PC-9 (cell line): ENCODE measurements at regions not wholly inside any gene's neighbourhood (a gene's known extent, or its start where the extent isn't known, plus 50 kb on each side); places are given as distances from the start of the nearest gene placed in this dataset.

ENCODE experiments used
- BruUV-seq: library from RNA; stranded (reverse); fragments of 400-500 nt; replicated peaks from 2 replicates; lab custom pipeline; 2021; lab: Mats Ljungman, UMichigan
- CTCF ChIA-PET: fragments of 300-600 bp; sonication (Branson Sonifier 250); formaldehyde crosslinking; loops from one replicate; lab custom pipeline; 2022; ENCODE audit warnings: antibody characterized with exemption; lab: Charles Lee
- POLR2A ChIA-PET: fragments of 300-600 bp; sonication (Branson Sonifier 250); formaldehyde crosslinking; loops from one replicate; lab custom pipeline; 2022; ENCODE audit warnings: antibody characterized with exemption; ENCODE audit not compliant: unreplicated experiment; lab: Charles Lee
- DNase-seq, 2 experiments: peaks; one replicate each; pipeline versions ENCODE4 v3.0.0 to v3.0.0-alpha.2; 2015 to 2022; ENCODE audit warnings: mixed read lengths in 1 of 2
- H2AFZ ChIP-seq: fragments of 200-600 bp; sonication (generic); 2 replicates; pipeline ENCODE4 v1.8.1; 2017; ENCODE audit warnings: antibody characterized with exemption
- H3F3A ChIP-seq: fragments of 200-600 bp; sonication (generic); 2 replicates; pipeline ENCODE4 v1.8.1; 2017; ENCODE audit warnings: antibody characterized with exemption, mild to moderate bottlenecking, low read depth; ENCODE audit not compliant: insufficient read depth
- H3K27ac ChIP-seq: fragments of 200-600 bp; sonication (generic); 2 replicates; pipeline ENCODE4 v1.6.1; 2016; ENCODE audit warnings: mixed run types
- H3K27me3 ChIP-seq: fragments of 200-600 bp; sonication (generic); 2 replicates; pipeline ENCODE4 v1.6.1; 2016; ENCODE audit warnings: low read depth, mixed run types; ENCODE audit not compliant: insufficient read depth
- H3K36me3 ChIP-seq: fragments of 200-600 bp; sonication (generic); 2 replicates; pipeline ENCODE4 v1.6.1; 2016; ENCODE audit warnings: low read depth, mixed run types
- H3K4me1 ChIP-seq: fragments of 200-600 bp; sonication (generic); replicated peaks from 2 replicates; pipeline ENCODE4 v1.6.1; 2016; ENCODE audit warnings: mixed run types; ENCODE audit not compliant: insufficient read depth
- H3K4me2 ChIP-seq: fragments of 200-600 bp; sonication (generic); 2 replicates; pipeline ENCODE4 v1.6.1; 2017; ENCODE audit warnings: mixed run types
- H3K4me3 ChIP-seq: fragments of 200-600 bp; sonication (generic); 2 replicates; pipeline ENCODE4 v1.6.1; 2016; ENCODE audit warnings: mixed run types
- H3K79me2 ChIP-seq: fragments of 200-600 bp; sonication (generic); 2 replicates; pipeline ENCODE4 v1.6.1; 2017; ENCODE audit warnings: low read depth, mixed run types
- H3K9me2 ChIP-seq: fragments of 200-600 bp; sonication (generic); 2 replicates; pipeline ENCODE4 v1.8.1; 2017; ENCODE audit warnings: mild to moderate bottlenecking; ENCODE audit not compliant: insufficient read depth
- H3K9me3 ChIP-seq: fragments of 200-600 bp; sonication (generic); 2 replicates; pipeline ENCODE4 v1.8.1; 2016; ENCODE audit warnings: low read depth; ENCODE audit not compliant: insufficient read depth
- H4K20me1 ChIP-seq: fragments of 200-600 bp; sonication (generic); 2 replicates; pipeline ENCODE4 v1.8.1; 2017; ENCODE audit not compliant: insufficient read depth
- EZH2 ChIP-seq: fragments of 200-600 bp; sonication (generic); IDR thresholded peaks from 2 replicates; pipeline ENCODE4 v1.8.0; 2017; ENCODE audit warnings: antibody characterized with exemption, low read depth
- intact Hi-C: fragments of 100-400 bp; cut with micrococcal nuclease; formaldehyde crosslinking; loops from one replicate; pipeline ENCODE4 v1.10.0; 2022; ENCODE audit not compliant: unreplicated experiment
- TF ChIP-seq, protein P1 (sequence below): fragments of 200-600 bp; sonication (generic); conservative IDR thresholded peaks from 2 replicates; pipeline ENCODE4 v1.6.1; 2017; ENCODE audit warnings: mixed run types, antibody characterized with exemption, mild to moderate bottlenecking, moderate library complexity

DNA sequence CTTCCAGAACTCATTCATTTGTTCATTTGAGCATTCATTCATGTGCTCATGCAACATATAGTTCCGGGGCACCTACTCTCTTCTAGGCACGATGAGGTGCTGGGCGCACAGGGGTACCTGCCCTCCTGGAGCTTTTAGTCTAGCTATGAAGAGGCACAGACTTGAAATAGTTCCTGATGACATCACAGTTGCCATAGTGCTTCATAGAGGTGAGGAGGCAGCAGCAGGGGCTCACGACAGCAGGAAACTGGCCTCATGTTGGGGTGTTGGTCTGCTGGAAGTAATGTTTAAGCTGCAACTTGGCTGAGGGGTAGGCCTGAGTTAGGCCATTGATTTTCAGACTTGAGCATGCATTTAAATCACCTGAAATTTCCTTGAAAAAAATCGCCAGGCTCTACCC lies 195.5 kb downstream of the PHETA1 start:
- TF ChIP-seq EZH2 = no peak
- TF ChIP-seq, protein P1, sequence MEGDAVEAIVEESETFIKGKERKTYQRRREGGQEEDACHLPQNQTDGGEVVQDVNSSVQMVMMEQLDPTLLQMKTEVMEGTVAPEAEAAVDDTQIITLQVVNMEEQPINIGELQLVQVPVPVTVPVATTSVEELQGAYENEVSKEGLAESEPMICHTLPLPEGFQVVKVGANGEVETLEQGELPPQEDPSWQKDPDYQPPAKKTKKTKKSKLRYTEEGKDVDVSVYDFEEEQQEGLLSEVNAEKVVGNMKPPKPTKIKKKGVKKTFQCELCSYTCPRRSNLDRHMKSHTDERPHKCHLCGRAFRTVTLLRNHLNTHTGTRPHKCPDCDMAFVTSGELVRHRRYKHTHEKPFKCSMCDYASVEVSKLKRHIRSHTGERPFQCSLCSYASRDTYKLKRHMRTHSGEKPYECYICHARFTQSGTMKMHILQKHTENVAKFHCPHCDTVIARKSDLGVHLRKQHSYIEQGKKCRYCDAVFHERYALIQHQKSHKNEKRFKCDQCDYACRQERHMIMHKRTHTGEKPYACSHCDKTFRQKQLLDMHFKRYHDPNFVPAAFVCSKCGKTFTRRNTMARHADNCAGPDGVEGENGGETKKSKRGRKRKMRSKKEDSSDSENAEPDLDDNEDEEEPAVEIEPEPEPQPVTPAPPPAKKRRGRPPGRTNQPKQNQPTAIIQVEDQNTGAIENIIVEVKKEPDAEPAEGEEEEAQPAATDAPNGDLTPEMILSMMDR = no peak
- H3F3A ChIP-seq = no peaks in the 10 kb centered on the region
- H3K9me2 ChIP-seq = no peaks in the 10 kb centered on the region
- no peaks in the 10 kb centered on the region for H3K4me1 ChIP-seq
- no peaks in the 10 kb centered on the region; the same call in 1 of the 2 replicates for H4K20me1 ChIP-seq
- no peak for DNase-seq
- no peak overlapping the region for H3K4me2 ChIP-seq
- H3K36me3 ChIP-seq = no peaks in the 10 kb centered on the region
- ChIA-PET CTCF (no interaction called here), POLR2A (no interaction called here)
- H2AFZ ChIP-seq = no peak overlapping the region
- BruUV-seq = no TSS peak
- intact Hi-C loops = no loop called here
- H3K9me3 ChIP-seq = no peaks in the 10 kb centered on the region
- H3K79me2 ChIP-seq = no peaks in the 10 kb centered on the region
- no peak overlapping the region for H3K4me3 ChIP-seq
- H3K27ac ChIP-seq = no peak overlapping the region
- H3K27me3 ChIP-seq = peaks cover 100% of the 10 kb centered on the region

- TF ChIP-seq, protein P1 = no peak
- TF ChIP-seq EZH2 = no peak
- Histone ChIP-seq H2AFZ (no peak overlapping the region), H3K9me2 (no peaks in the 10 kb centered on the region), H3K9me3 (no peaks in the 10 kb centered on the region), H3K27me3 (peaks cover 100% of the 10 kb centered on the region), H3K36me3 (no peaks in the 10 kb centered on the region), H3K4me3 (no peak overlapping the region), H3K4me1 (no peaks in the 10 kb centered on the region), H3K4me2 (no peak overlapping the region), H4K20me1 (no peaks in the 10 kb centered on the region; the same call in 1 of the 2 replicates), H3K79me2 (no peaks in the 10 kb centered on the region), H3K27ac (no peak overlapping the region), H3F3A (no peaks in the 10 kb centered on the region)
- ChIA-PET CTCF (no interaction called here), POLR2A (no interaction called here)
- no TSS peak for BruUV-seq
- no peak for DNase-seq
- intact Hi-C loops = no loop called here
Measured at GRCh38 chr12:111172786-111173185, 196.1 kb downstream of the PHETA1 start.

GRCh38 chr12:111171832-111172231 lies 197.1 kb downstream of the PHETA1 start:
- no peaks in the 10 kb centered on the region for H3F3A ChIP-seq
- no peak for TF ChIP-seq EZH2
- TF ChIP-seq, protein P1 = no peak
- H3K9me3 ChIP-seq = no peaks in the 10 kb centered on the region
- ChIA-PET POLR2A (no interaction called here), CTCF (no interaction called here)
- H3K27ac ChIP-seq = no peak overlapping the region
- H3K4me1 ChIP-seq = no peaks in the 10 kb centered on the region
- H3K4me2 ChIP-seq = no peak overlapping the region
- no TSS peak for BruUV-seq
- no peak for DNase-seq
- intact Hi-C loops = no loop called here
- H2AFZ ChIP-seq = no peak overlapping the region
- no peaks in the 10 kb centered on the region for H3K9me2 ChIP-seq
- H3K79me2 ChIP-seq = no peaks in the 10 kb centered on the region
- H3K36me3 ChIP-seq = no peaks in the 10 kb centered on the region
- no peaks in the 10 kb centered on the region for H4K20me1 ChIP-seq
- H3K27me3 ChIP-seq = peaks cover 100% of the 10 kb centered on the region
- H3K4me3 ChIP-seq = no peak overlapping the region
